ENCODE measurements at regions not wholly inside any gene's neighbourhood (a gene's known extent, or its start where the extent isn't known, plus 50 kb on each side); places are given as distances from the start of the nearest gene placed in this dataset.
"Not testable (repeated sequence)": the region's sequence is repeated elsewhere in the genome, so short reads cannot be mapped to it uniquely, and the experiment has no call there.

DNA sequence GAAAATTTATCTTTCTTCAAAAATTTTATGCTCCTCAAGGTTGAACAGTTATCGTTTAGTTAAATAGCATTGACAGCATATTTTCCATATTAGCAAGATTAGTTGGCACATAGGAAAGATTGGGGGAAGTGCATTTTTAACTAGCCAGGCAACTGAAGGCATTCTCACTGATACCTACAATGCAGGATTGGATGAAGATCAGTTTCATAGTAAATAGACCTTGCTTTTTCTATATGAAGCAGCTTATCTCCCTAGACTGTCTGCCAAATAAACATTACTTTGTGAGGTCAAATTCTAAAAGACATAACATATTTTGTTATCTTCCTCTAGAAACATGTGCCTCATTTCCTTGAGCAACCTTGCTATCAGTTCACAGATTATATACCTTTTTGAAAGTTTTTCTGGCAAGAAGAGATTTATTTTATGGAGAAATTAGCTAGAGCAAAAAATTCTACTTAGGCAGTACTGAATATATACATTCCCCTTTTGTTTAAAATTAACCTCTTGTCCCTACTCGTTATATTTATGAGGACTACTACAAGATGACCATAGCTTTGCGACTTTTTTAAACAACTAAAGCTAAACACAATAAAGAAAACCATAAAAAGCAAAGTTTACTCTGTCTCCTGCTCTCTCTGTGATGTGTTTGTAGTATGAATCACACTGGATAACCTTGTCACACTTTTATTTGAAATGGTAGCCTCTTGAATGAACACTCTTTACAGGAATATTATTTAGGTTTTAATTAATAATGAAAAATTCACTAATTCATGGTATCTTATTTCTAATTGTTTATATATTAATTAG lies 654.9 kb upstream of the TBL1XR1 start:
- no peak for DNase-seq (ENCODE audit: low read depth)
- Histone ChIP-seq H3K27me3 (ENCODE audit: control insufficient read depth, insufficient read depth, low read length) (no peaks in the 10 kb centered on the region), H3K4me3 (ENCODE audit: low read depth, low read length) (no peak overlapping the region), H3K36me3 (ENCODE audit: control insufficient read depth, insufficient read depth, low read length) (no peaks in the 10 kb centered on the region)
- TF ChIP-seq, protein P1, sequence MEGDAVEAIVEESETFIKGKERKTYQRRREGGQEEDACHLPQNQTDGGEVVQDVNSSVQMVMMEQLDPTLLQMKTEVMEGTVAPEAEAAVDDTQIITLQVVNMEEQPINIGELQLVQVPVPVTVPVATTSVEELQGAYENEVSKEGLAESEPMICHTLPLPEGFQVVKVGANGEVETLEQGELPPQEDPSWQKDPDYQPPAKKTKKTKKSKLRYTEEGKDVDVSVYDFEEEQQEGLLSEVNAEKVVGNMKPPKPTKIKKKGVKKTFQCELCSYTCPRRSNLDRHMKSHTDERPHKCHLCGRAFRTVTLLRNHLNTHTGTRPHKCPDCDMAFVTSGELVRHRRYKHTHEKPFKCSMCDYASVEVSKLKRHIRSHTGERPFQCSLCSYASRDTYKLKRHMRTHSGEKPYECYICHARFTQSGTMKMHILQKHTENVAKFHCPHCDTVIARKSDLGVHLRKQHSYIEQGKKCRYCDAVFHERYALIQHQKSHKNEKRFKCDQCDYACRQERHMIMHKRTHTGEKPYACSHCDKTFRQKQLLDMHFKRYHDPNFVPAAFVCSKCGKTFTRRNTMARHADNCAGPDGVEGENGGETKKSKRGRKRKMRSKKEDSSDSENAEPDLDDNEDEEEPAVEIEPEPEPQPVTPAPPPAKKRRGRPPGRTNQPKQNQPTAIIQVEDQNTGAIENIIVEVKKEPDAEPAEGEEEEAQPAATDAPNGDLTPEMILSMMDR (IDR thresholded peaks at IDR 0.05; ENCODE audit: insufficient read depth, low read length, severe bottlenecking), result no peak
- FAIRE-seq, result no peak

DNA sequence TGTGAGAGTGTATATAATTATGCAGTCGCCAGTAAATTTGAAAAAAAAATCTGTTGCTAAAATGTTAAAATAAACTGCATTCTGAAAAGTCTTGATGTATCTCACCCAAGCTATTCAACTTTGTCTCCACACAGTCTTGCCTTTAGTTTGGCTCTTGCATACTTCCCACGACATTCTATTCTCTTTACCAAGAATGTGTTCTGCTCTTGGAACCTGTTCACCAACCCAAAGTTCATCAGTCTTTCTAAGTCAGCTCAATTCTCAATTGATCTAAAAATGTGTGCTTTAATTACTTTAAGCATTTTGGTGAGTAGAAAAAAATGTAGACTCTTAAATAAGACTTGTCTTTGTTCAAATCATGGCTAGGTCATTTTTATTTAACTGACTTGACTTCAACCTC lies 657.7 kb upstream of the TBL1XR1 start:
- DNase-seq (ENCODE audit: low read depth), result no peak
- no peaks in the 10 kb centered on the region for H3K36me3 ChIP-seq (ENCODE audit: control insufficient read depth, insufficient read depth, low read length)
- no peaks in the 10 kb centered on the region for H3K27me3 ChIP-seq (ENCODE audit: control insufficient read depth, insufficient read depth, low read length)
- TF ChIP-seq, protein P1 (IDR thresholded peaks at IDR 0.05; ENCODE audit: insufficient read depth, low read length, severe bottlenecking), result no peak
- no peak overlapping the region for H3K4me3 ChIP-seq (ENCODE audit: low read depth, low read length)
- no peak for FAIRE-seq

DNA sequence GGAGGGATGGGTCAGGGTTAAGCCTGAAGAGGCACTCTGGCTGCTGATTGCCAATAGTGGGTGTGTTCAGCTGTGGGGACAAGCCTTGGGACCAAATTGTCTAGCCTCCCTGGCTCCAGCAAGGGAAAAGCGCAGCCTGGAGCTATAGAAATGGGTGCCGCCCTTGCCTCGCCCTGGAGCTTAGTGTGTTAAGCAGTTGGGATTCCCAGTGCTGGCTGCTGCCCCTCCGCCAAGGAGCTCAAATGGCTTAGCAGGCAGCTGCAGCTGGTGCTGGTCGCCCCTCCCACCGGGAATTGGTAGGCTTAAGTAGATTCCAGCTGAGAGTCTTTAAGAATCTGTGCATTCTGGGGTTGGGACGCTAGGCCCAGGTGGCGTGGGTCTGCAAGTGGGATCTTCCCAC lies 662.9 kb upstream of the TBL1XR1 start:
- DNase-seq (ENCODE audit: low read depth), result no peak

DNA sequence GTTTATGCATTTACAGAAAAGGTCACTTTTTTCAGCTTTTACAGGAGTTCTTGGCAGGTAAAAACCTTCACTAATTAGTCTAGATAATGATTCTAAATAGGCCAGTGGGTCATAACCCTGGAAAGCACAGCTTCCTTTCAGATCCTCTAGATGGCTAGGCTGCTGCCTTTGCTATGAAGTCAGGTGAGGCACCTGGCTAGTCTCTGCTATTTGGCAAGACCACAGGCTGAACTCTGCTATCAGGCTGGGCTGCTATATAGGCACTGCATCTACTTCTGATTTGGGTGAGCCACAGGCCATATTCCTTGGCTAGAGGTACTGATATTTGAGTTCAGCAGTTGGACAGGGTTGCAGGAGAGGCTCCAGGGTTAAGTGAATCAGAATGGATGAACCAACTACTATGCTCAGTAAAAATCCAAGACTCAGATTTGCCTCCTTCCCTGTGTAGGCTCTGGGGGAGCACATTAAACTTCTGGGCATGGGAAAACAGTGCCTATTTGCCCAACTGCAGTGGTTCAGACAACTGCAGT lies 665.7 kb upstream of the TBL1XR1 start:
- no peak for FAIRE-seq
- Histone ChIP-seq H3K36me3 (ENCODE audit: control insufficient read depth, insufficient read depth, low read length) (no peaks in the 10 kb centered on the region), H3K27me3 (ENCODE audit: control insufficient read depth, insufficient read depth, low read length) (no peaks in the 10 kb centered on the region), H3K4me3 (ENCODE audit: low read depth, low read length) (no peak overlapping the region)
- TF ChIP-seq, protein P1 (IDR thresholded peaks at IDR 0.05; ENCODE audit: insufficient read depth, low read length, severe bottlenecking), result no peak
- no peak for DNase-seq (ENCODE audit: low read depth)

More for the DNA sequence above, 662.9 kb upstream of the TBL1XR1 start:
- H3K27me3 ChIP-seq (ENCODE audit: control insufficient read depth, insufficient read depth, low read length), result no peaks in the 10 kb centered on the region
- no peak overlapping the region for H3K4me3 ChIP-seq (ENCODE audit: low read depth, low read length)
- no peaks in the 10 kb centered on the region for H3K36me3 ChIP-seq (ENCODE audit: control insufficient read depth, insufficient read depth, low read length)
- no peak for FAIRE-seq
- TF ChIP-seq, protein P1 (IDR thresholded peaks at IDR 0.05; ENCODE audit: insufficient read depth, low read length, severe bottlenecking), result no peak

DNA sequence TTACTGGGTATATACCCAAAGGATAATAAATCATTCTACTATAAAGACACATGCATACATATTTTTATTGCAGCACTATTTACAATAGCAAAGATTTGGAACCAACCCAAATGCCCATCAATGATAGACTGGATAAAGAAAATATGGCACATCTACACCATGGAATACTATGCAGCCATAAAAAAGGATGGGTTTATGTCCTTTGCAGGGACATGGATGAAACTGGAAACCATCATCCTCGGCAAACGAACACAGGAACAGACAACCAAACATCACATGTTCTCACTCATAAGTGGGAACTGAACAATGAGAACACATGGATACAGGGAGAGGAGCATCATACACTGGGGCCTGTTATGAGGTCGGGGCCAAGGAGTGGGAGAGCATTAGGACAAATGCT lies 665.0 kb upstream of the KCNMB2 start:
- H3K4me3 ChIP-seq (ENCODE audit: low read depth, low read length); H3K27me3 ChIP-seq (ENCODE audit: control insufficient read depth, insufficient read depth, low read length); H3K36me3 ChIP-seq (ENCODE audit: control insufficient read depth, insufficient read depth, low read length); DNase-seq (ENCODE audit: low read depth); FAIRE-seq: not testable (repeated sequence)

DNA sequence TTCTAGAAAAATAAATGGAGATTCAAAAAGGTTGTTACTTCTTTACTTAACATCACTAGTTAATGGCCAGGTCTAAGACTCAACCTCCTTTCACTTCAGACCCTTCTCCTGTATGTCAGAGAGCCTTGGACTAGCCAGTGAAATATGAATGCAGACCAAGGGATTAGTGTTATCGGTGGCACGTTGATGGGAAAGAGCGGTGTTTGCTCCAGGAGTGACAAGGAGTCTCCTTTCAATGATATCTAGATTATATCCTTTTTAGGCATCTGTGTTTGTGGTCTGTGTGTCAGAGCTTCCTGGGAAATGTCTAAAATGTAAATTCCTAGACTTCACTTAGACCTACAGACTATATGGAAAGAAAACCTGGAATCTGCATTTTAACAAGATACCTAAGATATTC lies 658.0 kb upstream of the KCNMB2 start:
- TF ChIP-seq, protein P1 (IDR thresholded peaks at IDR 0.05; ENCODE audit: insufficient read depth, low read length, severe bottlenecking), result no peak
- FAIRE-seq, result no peak

More for the DNA sequence above, 658.0 kb upstream of the KCNMB2 start:
- Histone ChIP-seq H3K27me3 (ENCODE audit: control insufficient read depth, insufficient read depth, low read length) (no peaks in the 10 kb centered on the region), H3K4me3 (ENCODE audit: low read depth, low read length) (no peak overlapping the region), H3K36me3 (ENCODE audit: control insufficient read depth, insufficient read depth, low read length) (no peaks in the 10 kb centered on the region)
- no peak for DNase-seq (ENCODE audit: low read depth)
